ENCODE measurements at regions not wholly inside any gene's neighbourhood (a gene's known extent, or its start where the extent isn't known, plus 50 kb on each side); places are given as distances from the start of the nearest gene placed in this dataset.

- TF ChIP-seq, protein P1, sequence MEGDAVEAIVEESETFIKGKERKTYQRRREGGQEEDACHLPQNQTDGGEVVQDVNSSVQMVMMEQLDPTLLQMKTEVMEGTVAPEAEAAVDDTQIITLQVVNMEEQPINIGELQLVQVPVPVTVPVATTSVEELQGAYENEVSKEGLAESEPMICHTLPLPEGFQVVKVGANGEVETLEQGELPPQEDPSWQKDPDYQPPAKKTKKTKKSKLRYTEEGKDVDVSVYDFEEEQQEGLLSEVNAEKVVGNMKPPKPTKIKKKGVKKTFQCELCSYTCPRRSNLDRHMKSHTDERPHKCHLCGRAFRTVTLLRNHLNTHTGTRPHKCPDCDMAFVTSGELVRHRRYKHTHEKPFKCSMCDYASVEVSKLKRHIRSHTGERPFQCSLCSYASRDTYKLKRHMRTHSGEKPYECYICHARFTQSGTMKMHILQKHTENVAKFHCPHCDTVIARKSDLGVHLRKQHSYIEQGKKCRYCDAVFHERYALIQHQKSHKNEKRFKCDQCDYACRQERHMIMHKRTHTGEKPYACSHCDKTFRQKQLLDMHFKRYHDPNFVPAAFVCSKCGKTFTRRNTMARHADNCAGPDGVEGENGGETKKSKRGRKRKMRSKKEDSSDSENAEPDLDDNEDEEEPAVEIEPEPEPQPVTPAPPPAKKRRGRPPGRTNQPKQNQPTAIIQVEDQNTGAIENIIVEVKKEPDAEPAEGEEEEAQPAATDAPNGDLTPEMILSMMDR (conservative IDR thresholded peaks at IDR 0.05; ENCODE audit: low read depth, low read length), result no peak
- TF ChIP-seq EZH2 (IDR thresholded peaks at IDR 0.05; ENCODE audit: low read length, unreplicated experiment), result no peak
Measured at GRCh38 chr14:53547593-53547992, 394.5 kb upstream of the DDHD1 start.

All from PC-3 (cell line).